Choroid plexus epithelial cell (primary cell): ENCODE measurements at regions not wholly inside any gene's neighbourhood (a gene's known extent, or its start where the extent isn't known, plus 50 kb on each side); places are given as distances from the start of the nearest gene placed in this dataset.

ENCODE experiments used
- DNase-seq: peaks from one replicate; pipeline ENCODE4 v3.0.0-alpha.2; 2010; ENCODE audit warnings: low read depth
- H3K4me3 ChIP-seq: 2 replicates; pipeline ENCODE4 v1.5.1; 2011; ENCODE audit warnings: low read depth, mild to moderate bottlenecking, control low read depth, low read length, moderate library complexity
- CTCF ChIP-seq: conservative IDR thresholded peaks from 2 replicates; pipeline ENCODE4 v1.5.1; 2011; ENCODE audit warnings: low read depth, mild to moderate bottlenecking, control low read depth, inconsistent platforms, low read length, moderate library complexity

GRCh38 chr6:66429210-66429609 lies 722.2 kb upstream of the EYS start:
- no peak overlapping the region for H3K4me3 ChIP-seq
- no peak for TF ChIP-seq CTCF
- peak; percentile 30 for DNase-seq

GRCh38 chr6:66423047-66423446 lies 716.0 kb upstream of the EYS start:
- H3K4me3 ChIP-seq = no peak overlapping the region
- no peak for TF ChIP-seq CTCF
- no peak for DNase-seq

GRCh38 chr6:66421570-66421969 lies 714.5 kb upstream of the EYS start:
- no peak overlapping the region for H3K4me3 ChIP-seq
- DNase-seq = peak; percentile 34
- peak; percentile 60 for TF ChIP-seq CTCF

- no peak for TF ChIP-seq CTCF
- DNase-seq = no peak
- no peak overlapping the region for H3K4me3 ChIP-seq
Measured at GRCh38 chr6:66418906-66419305, 711.9 kb upstream of the EYS start.

- no peak for DNase-seq
- TF ChIP-seq CTCF = no peak
- H3K4me3 ChIP-seq = no peak overlapping the region
Measured at GRCh38 chr6:66403966-66404365, 696.9 kb upstream of the EYS start.

- TF ChIP-seq CTCF = no peak
- no peak overlapping the region for H3K4me3 ChIP-seq
- DNase-seq = no peak
Measured at GRCh38 chr6:66402873-66403272, 695.8 kb upstream of the EYS start.

GRCh38 chr6:66396549-66396948 lies 689.5 kb upstream of the EYS start:
- no peak for DNase-seq
- no peak overlapping the region for H3K4me3 ChIP-seq
- TF ChIP-seq CTCF = no peak
